GM19438 (cell line): ENCODE measurements at regions not wholly inside any gene's neighbourhood (a gene's known extent, or its start where the extent isn't known, plus 50 kb on each side); places are given as distances from the start of the nearest gene placed in this dataset.
"Not testable (repeated sequence)": the region's sequence is repeated elsewhere in the genome, so short reads cannot be mapped to it uniquely, and the experiment has no call there.

ENCODE experiments used
- ATAC-seq: cut with Tn5 transposase; IDR thresholded peaks from one replicate; pipeline ENCODE4 v1.9.1; 2021; ENCODE audit warnings: low read depth; ENCODE audit not compliant: unreplicated experiment

DNA sequence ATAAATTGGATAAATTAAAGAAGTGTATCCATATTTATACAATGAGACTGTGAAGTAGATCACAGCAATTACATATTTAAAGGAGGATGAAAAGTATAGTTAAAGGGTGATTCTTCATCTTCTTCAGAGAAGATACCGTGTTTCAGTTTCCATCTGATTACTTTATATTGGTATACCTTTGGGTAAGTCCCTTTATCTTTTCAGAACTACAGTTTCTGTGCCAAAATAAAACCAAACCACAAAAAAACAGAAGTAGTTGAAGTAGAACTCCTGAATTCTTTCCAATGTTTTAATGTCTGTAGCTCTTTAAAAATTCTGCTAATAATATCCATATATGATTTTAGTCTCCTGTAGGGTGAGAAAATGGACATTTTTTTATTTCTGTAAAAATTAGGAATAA, 231.2 kb upstream of the LINC00305 start:
- ATAC-seq = no peak

DNA sequence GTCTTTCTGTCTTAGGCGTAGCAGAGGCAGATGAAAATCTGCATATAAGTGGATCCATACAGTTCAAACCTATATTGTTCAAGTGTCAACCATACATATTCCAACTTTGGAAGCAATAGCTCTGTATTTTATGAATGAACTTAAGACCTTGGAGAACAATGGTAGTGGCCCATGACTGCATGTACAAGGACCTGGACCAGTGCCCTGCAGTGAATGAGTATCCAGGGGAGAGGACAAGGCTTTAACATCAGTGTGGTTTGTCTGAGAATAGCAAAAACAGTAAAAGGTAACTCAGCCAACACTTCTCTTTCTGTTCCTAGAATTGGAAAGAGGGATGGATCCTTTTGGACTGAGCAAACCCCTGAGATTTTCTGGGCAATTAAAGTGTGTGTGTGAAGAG, 230.8 kb upstream of the LINC00305 start:
- no peak for ATAC-seq

DNA sequence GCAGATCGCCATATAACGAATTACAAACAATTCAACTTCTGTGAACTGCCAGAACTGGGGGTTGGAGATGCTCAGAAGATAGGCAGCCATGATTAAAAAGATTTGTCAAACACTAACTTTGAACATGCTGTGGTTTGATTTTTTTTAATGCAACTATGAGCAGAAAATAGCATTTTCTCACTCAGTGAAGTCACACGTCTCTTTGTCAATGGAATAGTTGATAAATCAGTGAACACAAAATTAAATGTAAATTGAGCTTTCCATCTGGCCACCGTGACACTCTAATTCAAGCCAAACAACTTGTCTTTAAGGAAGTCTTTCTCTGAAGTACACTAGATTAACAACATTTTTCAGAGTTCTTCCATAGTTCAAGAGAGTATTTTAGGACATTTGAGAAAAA, 228.6 kb upstream of the LINC00305 start:
- ATAC-seq = no peak

DNA sequence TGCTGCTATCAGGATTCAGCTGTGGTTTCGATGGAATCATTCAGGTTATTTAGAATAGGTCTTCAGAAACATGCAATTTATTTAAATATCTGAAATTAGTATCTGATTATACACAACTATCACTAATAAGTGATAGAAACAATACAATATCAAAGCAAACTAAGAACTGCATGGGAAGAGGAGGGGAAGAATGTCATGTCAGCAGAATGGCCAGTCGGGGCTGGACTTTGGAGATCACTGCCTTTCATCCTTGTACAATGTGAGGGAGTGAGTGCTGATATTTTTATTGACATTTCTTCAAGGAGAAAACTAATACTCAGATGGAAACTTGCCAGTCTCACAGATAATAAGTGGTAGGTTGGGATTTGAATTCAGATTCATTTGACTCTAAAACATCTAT, 224.0 kb upstream of the LINC00305 start:
- no peak for ATAC-seq

DNA sequence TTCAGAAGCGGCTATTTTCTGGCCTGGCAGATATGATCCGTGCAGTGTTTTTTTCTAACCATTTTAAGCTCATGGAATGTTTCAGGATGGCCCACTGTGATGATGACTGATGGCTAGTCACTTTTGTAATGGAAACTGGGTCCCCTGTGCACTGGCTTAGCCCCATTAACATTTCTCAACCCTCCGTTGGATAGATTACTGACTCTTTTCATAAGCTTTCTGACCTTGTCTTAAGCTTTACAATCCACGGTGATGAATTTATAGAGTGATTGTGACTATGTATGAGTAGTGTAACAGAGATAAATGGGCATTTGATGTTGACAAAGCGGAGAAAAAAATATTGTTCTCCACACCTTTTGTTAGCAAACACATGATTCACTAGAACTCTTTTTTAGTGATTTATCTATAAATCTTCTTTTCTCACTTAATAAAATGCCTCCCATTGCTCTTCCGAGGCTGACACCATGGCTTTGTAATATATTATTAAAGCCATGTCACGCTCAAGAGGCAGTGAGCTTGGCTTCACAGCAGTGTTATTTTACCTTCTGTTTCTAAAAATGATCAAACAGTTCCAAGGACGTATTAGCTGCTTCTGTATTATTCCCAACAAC, 221.0 kb upstream of the LINC00305 start:
- not testable (repeated sequence) for ATAC-seq

DNA sequence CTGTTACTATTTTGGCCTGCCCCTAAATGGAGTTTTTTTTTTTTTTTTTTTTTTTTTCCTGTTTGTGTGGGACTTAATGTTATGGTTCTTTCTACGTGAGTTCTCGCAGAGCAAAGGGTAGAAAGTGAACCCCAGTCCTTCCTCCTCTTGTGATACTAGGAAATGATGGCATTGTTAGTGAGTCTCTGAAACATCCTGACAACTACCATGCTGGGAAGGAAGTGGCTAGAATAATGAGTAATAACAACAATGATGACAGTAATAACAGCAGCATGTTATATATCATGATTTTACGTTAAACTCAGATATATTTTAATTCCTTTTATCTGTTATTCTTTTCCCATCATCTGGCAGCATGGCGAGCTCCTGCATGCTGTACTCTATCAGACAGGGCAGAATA, 216.2 kb upstream of the LINC00305 start:
- no peak for ATAC-seq

DNA sequence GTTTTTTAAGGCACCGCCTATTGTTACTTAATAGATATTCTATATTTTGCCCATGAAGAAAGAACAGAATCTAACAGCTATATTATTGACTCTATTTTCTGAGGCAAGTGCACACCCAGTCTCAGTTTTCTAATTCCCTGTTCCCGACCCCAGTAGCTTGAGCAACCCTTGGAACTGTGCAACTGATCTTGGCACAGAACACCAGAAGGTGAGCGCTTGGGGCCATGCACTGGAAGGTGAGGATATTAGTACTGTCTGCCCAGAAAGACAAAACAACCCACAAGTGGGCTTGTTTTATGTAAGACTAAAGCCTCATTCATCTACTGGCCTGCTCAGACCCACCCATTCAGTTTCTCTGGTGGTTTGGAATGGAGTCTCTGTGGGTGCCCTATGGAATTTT, 188.8 kb upstream of the LINC00305 start:
- no peak for ATAC-seq

DNA sequence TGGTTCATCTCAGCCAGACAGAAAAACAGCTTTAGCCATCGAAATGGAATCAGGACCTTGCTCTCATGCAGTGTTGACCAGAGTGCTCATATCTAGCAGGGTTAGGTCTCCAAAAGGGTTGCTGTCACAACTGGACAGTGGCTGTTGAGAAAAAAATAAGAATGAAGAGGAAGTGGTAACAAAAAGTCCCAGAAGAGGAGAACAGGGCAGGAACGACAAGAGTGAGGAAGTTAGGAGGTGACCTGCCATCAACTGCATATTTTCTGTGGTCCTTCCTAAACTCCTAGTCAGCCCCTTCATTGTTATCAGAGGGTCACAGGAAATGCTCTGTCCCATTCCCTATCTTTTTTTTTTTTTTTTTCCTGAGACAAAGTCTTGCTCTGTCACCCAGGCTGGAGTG, 188.1 kb upstream of the LINC00305 start:
- no peak for ATAC-seq

DNA sequence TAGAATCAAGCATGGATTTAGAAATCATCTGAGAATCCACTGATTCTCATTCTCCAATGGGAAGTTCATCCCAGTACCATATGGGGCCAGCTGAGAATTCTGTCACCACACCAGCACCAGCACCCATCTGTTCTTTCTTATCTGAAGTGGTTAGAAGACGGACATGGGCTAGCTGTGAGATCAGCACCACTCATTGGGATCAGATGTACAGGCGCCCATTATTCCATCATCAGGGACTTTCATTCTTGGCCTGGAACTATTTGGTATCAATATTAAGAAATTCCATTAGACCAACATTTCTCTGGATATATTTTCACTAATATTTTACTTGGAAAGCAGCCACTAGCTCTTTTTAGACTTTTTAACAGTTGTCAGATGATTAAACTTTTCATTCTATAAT, 185.9 kb upstream of the LINC00305 start:
- ATAC-seq = no peak

DNA sequence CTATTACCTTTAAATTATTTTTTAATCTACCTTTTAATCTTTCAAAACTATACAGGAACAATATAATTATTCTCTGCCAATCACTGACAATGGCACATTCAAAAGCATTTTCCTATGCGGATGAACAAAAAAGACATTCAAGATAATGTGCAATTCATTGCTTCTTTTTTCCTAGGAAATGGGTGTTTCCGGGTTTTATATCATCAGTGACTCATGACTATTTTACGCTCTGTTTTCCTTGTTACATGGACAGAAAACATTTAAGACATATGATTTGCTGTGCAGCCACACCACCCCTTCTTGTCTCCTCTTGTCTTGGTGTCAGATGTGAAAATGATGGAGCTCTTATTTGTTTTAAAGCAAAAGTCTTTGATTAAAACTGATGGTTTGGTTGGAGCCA, 184.7 kb upstream of the LINC00305 start:
- no peak for ATAC-seq

DNA sequence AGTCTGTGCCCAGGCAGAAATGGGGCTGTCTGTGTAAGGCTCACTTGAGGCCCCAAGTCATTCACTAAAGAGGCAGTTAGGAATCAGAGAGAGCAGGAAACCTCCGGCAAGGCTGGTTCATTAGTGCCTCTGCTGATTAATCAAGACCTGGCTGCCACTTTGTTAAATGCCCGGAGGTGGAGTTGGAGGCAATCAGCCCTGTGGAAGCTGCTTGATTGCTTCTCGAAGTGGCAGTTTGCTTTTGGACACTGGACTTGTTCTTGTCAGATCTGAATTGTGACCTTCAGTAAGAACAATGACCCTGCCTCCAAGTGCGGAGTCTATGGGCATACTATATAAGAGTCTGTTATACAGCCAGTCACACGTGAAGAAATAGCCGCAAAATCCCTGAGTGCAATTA, 183.9 kb upstream of the LINC00305 start:
- no peak for ATAC-seq

DNA sequence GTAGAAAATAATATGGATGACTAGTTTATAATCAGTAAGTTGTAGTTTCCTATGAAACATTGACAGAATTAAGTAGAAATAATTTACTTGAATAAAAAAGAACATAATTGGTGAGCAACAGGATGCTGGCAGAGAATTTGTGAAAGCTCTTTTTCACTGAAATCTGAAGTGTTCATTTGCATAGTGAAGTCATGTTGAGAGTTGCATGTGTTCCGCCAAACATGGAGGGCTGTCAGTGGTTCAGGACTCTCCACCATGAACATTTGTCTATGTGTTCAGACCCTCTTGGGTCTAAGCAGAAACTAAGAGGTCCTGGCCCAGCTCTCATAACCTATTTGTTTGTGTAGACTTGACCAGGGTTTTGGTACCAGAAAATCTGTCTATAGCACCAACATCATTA, 182.5 kb upstream of the LINC00305 start:
- no peak for ATAC-seq

DNA sequence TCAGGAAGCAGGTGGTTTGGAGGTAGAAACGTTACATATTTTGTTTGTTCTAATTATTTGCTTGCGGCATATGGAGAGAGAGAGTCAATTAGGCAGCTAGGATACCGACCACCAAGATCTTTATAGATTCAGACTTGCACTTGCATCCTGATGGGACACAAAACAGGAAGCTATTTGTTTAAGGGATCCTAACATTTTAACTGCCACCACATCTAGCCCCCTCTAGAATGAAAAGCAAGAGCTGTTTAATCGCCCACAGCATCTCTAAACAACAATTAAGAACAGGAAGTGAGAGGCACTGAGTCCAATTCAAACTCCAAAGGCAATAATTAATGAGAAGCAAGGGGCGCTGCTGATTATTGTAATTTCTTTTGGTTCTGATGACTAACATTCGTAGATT, 182.0 kb upstream of the LINC00305 start:
- no peak for ATAC-seq

DNA sequence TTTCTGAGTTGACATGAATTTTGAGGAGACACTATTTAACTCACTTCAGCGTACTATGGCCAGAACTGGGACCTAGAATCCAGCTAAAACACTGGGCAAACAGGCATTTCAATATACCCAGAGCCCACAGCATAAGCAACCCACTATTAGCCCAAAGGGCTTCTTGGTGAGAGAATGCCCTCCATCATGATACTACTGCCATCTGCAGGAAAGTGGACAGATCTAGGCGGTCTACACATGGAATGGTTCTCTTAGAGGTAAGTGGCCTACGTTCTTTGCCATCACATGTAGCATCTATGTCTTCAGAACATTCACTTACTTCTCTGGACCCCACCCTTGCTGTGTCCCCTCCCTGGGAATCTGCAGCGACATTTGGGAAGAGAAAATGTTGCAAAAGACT, 181.3 kb upstream of the LINC00305 start:
- ATAC-seq = no peak

DNA sequence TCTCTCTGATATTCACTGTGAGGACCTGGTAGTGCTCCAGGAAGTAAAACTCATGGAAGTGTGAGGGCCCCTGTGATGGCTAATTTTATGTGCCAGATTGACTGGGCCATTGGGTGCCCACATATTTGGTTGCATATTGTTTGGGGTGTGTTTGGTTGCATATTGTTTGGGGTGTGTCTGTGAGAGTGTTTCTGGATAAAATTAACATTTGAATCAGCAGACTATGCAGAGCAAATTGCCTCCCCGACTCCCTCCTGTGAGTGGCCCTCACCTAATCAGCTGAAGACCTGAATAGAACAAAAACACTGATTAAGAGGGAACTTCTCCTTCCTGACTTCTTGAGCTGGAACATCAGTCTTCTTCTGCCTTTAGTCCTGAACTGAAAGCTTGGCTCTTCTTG, 173.3 kb upstream of the LINC00305 start:
- ATAC-seq = no peak

DNA sequence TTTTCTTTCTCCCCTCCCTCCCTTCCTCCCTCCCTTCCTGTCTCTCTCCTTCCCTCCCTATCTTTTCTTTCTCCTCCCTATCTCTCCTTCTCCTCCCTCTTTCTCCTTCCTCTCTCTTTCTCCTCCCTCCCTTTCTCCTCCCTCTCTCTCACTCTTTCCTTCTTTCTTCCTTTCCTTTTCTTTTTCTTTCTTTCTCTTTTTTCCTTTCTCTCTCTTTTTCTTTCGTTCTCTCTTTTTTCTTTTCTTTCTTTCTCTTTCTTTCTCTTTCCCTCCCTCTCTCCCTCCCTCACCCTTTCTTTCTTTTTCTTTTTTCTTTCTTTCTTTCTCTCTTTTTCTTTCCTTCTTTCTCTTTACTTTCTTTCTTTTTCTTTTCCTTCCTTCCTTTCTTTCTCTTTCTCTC, 169.7 kb upstream of the LINC00305 start:
- no peak for ATAC-seq

DNA sequence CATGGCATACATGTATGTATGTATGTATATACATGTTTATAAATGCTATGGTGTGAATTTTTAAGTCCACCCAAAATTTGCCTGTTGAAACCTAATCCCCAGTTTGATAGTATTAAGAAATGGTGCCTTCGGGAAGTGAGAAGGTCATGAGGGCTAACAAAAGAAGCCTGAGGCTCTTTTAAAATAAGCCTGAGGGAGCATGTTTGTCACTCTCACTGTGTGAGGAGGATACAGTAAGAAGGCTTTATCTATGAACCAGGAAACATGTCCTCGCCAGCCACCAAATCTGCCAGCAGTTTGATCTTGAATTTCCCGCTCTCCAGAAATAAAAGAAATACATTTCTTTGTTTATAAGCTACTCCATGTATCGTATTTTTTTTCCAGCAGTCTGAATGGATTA, 163.0 kb upstream of the LINC00305 start:
- no peak for ATAC-seq

DNA sequence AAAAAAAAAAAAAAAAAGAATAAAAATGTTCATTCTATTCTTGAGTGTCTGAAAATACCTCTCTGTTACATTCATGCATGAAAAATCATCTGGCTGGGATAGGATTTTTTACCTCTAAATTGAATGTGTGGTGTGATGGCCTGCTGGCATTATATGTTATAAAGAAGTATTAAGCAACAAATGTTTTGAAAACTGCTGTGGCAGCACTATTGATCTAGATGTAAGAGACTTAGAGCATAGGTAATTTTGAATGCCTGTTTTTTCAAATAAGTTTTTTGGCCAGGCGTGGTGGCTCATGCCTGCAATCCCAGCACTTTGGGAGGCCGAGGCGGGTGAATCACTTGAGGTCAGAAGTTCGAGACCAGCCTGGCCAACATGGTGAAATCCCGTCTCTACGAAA, 147.0 kb upstream of the LINC00305 start:
- no peak for ATAC-seq

DNA sequence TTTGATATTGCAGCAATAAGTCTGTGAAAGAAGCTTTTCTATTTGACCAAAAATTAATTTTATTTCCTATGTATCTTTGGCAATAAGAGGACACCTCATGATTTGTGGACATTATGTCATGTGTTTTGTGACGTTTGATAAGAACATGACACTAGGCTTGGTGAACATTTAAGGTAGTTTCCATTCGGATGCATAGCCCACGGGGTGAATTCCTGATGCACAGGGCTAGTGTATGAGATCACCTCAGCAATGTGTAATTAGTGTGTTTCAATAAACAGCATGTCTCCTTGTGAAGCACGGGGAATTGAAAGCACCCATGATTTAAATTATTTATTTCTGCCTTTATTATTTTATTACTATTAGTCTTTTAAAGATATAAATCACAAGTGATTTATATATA, 146.1 kb upstream of the LINC00305 start:
- ATAC-seq = no peak

DNA sequence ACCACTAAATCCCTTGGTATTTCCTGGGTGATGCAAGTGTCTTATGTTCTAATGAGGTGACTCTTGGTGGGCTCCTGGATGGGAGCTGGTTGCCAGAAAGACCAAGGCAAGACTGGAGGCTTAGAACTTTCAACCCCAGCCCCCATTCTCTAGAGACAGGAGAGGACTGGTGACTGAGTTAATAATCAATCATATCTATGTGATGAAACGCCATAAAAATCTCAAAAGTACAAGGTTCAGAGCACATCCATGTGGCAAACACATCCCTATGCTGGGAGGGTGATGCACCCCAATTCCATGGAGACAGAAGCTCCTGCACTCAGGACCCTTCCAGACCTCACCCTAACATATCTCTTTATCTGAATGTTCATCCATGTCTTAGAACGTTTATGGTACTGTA, 139.5 kb upstream of the LINC00305 start:
- no peak for ATAC-seq

DNA sequence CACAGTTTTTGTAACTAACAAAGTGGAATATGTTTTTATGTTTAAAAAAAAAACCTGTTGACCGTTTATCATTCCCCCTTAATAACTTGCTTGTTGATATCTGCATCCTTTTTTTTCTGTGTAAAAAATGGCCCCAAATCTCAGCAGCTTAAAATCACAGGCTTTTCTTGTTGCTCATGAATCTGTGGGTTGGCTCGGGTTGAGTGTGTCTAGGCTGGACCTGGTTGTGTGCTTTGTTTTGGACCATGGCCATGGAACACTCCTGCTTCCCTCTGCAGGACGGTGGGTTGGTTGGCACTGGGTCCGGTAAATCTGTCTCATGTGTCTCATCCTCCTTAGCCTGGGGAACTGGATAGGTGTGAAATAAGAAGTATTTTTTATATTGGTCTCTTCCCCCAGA, 139.0 kb upstream of the LINC00305 start:
- no peak for ATAC-seq

DNA sequence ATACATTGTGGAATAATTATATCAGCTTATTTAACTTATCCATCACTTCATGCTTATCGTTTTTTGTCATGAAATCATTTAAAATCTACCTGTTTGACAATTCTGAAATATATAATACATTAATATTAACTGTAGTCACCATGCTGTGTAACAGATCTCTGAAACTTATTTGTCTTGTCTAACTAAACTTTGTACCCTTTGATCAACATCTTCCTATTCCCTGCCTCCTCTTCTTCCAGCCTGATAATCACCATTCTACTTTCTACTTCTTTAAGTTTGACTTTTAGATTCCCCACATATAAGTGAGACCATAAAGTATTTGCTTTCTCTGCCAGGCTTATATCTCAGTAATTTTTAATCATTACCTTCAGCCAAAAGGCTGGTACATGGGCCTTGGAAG, 134.2 kb upstream of the LINC00305 start:
- no peak for ATAC-seq

DNA sequence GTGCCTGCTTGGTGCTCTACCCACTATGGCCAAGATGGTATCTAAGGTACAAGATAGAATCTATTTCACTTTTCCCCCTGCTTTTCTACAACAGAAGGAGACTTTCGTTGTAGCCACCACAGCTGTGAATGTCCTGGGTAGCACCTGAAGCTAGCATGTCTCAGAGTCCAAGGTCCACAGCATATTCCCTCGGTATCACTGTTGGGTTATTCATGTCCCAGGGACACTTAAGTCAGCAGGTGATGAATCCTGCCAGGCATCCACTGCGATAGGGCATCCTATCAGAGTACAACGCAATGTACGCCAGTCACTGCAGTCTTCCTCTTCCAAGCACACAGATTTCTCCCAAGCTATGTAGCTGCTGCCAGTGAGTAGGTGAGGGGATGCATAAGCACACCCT, 129.1 kb upstream of the LINC00305 start:
- ATAC-seq = no peak
